Heart left ventricle (tissue), 13 donors: ENCODE measurements at regions not wholly inside any gene's neighbourhood (a gene's known extent, or its start where the extent isn't known, plus 50 kb on each side); places are given as distances from the start of the nearest gene placed in this dataset.

Source experiments
- CTCF ChIP-seq, 12 donors: fragments of 200-600 bp; sonication (generic) in 4 of 12; IDR thresholded peaks; one replicate each; pipeline versions ENCODE4 v1.5.0 to v1.8.0; 2018 to 2022; ENCODE audit warnings: antibody characterized with exemption in 12 of 12, mild to moderate bottlenecking in 5 of 12
- POLR2A ChIP-seq, 2 donors: fragments of 450-650 bp; IDR thresholded peaks; one replicate each; pipeline ENCODE4 v1.6.1; 2017; ENCODE audit warnings: antibody characterized with exemption in 2 of 2, mild to moderate bottlenecking in 2 of 2, moderate library complexity in 2 of 2
- donor health status: ischemic (EF 13 %, LVEDD 7.1; RV severe dilation, severe dysfunction).
- donor health status: DM: no; HTN: yes; CAD: no.
- donor health status: DM: no; HTN: no; CAD: no.
- donor health status: ischemic (EF 25% LVEDD 6.9; RV normal size, moderate dysfunction).
- donor health status: ischemic (EF 25% LVEDD 5.7; RV mildly dilated, moderate dysfunction).
- donor health status: ischemic (EF 35%, LVEDD 5.7; RV mildly dilated, moderate dysfunction).
- donor health status: nonischemic (EF 11% LVEDD 7.7; RV severe dilation, severe dysfunction).
- donor health status: DM: yes; HTN: yes; CAD: no.
- donor health status: PGD.
- donor health status: ischemic (EF 29% LVEDD 5.4; RV normal size, mild dysfunction).
- donor health status: nonischemic (EF 23%, LVEDD 6.1; RV moderate dilation, normal function).

- TF ChIP-seq CTCF (IDR thresholded peaks at IDR 0.05) (no peak), POLR2A (IDR thresholded peaks at IDR 0.05) (no peak)
Observed at GRCh38 chr3:158909870-158910269, 108.0 kb downstream of the MFSD1 start.
